ENCODE measurements at regions not wholly inside any gene's neighbourhood (a gene's known extent, or its start where the extent isn't known, plus 50 kb on each side); places are given as distances from the start of the nearest gene placed in this dataset.
"Not testable (repeated sequence)": the region's sequence is repeated elsewhere in the genome, so short reads cannot be mapped to it uniquely, and the experiment has no call there.

DNA sequence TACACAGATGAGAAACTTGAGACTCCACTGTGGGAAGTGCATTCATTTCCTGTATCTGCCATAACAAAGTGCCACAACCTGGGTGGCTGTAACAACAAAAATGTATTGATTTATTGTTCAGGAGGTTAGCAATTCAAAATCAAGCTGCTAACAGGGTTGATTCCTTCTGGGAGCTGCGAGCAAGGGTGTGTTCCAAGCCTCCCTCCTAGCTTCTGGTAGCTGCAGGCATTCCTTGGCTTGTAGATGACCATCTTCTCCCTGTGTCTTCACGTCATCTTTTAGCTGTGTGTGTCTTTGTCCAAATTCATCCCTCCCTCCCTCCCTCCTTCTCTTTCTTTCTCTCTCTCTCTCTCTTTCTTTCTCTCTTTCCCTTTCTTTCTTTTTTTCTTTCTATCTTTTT, 258.1 kb downstream of the MSX2 start:
- no peak for DNase-seq (ENCODE audit: low read depth)

DNA sequence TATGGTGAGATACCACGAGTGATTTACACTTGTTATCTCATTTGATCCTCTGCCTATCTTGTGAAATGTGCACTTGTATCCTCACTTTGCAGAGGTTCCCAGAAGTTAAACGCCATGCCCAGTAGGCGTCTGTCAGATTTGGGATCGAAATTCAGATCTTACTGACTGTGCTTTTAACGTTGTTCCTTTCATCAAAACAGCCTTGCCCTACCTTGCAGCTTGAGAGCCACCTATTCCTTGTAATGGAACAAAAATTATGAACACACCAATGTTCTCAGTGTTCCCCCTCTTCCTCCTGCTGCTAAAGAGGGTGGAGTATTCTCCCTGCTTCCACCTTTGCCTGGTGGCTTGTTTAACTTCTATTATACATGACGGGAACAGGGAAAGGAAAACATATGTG, 257.0 kb downstream of the MSX2 start:
- no peak for DNase-seq (ENCODE audit: low read depth)

DNA sequence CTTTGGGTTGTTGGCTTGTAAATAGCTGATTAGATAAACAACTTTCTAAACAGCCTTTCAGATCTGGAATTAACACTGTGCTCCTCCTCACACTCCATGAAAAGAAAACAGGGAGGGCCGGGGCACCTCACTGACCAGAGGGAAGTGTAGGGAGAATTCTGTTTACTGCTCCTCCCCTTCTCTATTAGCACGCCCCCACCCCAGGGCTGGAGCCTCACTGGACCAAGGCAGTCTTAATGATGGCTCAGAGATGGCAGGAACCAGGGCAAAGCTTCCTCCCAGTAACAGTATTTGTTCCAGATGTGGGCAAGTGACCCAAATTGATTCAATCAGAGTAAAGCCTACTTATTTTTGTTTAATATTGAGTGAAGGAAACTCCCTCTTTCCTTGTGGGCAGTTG, 256.6 kb downstream of the MSX2 start:
- no peak for DNase-seq (ENCODE audit: low read depth)

DNA sequence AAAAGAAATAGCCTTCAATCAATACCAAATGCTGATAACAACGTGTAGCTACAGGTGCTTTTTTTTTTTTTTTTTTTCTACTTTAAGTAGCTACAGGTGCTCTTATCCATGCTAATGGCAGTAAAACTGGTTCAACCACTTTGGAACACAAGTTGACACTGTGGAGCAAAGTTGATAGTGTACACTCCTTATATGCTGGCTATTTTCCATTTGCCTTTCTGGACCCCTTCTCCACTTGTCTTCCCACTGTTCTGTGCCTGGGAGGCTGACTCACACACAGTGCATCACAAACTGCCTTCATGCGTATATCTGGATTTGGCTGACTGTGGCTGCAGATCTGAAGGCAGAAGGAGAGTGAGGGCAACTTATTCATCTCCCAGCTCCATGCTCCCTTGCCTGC, 247.9 kb downstream of the MSX2 start:
- DNase-seq (ENCODE audit: low read depth) = no peak

DNA sequence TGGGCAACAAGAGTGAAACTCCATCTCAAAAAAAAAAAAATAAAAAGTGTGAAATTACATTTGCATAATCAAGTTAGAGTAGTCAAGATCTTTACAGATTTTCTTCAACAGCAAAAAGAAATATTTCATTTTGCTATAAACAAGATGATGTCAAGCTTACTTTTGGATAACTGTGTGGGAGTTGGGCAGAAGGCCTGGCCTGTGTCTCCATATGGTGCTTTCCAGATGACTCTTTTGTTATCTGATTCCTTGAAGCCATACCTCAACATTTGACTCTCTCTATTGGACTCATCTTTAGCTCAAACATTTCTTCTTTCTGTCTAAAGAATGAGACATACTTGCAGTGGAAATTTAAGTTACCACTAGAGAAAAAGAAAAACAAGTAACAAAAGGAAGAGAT, 246.8 kb downstream of the MSX2 start:
- no peak for DNase-seq (ENCODE audit: low read depth)

DNA sequence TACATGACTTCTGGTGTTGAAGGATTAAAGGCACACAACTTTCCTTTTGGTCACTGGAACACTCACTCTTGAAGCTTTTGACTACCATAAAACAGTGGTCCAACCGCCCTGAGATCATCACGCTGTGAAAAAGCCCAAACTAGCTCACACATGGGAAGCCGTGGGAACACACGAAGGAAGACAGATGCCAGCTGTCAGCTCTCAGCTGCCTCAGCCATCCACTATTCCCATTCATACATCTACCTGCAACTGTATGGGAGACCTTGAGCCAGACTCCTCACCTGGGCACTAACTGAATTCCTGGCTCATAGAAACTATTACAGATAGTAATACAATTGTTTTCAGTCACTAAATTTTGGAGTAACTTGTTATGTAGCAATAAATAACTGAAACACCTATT, 246.1 kb downstream of the MSX2 start:
- DNase-seq (ENCODE audit: low read depth) = no peak

DNA sequence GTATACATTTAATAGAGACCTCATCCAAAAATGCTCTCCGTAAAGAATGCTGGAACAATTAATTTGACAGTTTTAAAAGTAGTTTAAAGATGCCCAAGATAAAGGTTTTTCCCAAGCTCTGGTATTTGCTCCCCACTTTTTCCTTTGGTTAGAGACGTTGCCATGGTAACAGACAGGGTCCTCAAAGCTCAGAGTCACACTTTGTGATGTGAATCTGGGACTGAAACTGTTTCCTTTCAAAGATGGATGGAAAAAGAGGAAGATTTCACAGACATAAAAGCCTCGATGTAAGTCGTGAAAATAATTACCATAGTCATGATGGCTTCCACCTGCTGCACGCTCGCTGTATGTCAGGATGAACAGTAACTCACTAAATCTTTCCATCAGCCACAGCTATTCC, 229.5 kb downstream of the MSX2 start:
- DNase-seq (ENCODE audit: low read depth) = no peak

DNA sequence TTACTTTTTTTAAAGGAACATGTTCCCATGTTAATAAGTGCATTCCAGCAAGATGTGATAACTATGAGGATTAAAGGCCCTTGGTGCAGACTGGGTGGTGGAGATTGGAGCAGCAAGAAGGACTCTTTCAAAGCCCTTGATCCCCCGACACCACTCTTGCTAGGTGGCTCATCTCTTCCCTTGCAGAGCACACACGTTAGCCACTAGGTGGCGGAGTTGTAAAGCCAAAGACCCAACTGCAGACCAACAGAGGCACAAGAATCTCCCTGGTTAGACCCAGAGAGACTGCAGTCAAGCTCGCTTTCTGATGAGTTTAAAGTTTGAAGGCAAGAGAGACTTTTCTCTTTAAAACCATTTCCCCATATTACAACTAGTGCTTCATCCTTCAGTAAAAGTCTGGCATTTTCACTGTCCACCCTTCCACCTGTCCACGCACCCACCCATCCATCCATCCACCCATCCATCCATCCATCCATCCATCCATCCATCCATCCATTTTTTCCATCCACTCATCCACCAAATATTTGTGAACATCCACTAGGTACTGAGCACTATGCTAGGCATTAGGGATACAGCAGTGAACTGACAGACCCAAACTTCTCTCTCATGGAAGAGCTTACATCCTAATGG, 226.9 kb downstream of the MSX2 start:
- peak; percentile 15 for DNase-seq (ENCODE audit: low read depth)

DNA sequence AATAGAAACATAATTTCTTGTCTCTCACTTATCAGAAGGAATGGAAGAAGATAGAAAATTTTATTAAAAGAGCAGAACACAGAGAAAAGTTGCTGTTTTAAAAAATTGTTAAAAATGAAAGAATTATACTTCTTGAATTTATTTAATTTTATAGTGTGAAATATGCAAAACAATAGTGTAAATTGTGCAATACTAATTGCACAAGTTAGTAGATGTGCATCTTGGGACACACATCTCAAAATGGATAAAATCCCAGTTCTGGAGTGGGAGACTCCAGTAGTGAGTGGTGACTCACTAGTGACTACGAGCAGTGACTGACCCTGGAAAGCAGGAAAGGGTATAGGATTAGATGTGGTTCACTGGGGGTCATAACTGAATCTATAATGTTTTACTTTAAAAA, 223.2 kb downstream of the MSX2 start:
- no peak for DNase-seq (ENCODE audit: low read depth)

DNA sequence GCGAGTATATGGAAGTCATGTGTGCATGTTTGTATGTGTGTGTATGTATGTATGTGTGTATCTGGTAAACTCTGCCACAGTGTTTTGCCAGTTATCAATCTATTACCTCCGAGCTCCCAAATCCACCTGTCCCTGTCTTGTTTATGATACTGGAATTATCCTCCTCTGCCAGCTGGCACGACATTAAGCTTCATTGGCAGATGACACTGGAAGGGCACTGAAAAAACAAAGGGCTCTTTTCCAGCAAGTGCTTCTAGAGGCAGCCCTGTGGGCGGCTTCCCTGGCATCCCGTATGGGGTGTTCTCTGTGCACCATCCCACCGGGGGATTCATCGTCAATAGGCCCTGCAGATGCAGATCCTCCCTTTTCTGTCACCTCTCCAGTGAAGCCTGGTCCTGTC, 221.5 kb downstream of the MSX2 start:
- no peak for DNase-seq (ENCODE audit: low read depth)

DNA sequence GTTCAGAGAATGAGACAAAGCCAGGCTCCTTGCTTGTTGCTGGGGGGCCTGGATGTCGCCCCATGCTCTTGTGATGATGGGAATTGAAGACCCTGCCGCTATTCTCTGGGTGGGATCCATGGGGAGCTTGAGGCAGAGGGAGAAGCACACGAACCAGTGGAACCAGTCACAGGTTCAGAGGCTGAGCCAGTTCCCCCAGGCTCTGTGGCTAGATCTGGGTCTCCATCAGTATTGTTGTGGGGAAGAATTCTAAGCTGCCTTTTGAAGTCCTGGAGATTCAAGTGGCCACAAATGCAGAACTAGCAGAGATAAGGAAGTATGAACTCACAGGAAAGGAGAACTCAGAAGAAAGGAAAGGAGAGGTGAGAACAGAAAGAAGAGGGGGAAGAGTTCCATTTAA, 219.4 kb downstream of the MSX2 start:
- DNase-seq (ENCODE audit: low read depth) = no peak

DNA sequence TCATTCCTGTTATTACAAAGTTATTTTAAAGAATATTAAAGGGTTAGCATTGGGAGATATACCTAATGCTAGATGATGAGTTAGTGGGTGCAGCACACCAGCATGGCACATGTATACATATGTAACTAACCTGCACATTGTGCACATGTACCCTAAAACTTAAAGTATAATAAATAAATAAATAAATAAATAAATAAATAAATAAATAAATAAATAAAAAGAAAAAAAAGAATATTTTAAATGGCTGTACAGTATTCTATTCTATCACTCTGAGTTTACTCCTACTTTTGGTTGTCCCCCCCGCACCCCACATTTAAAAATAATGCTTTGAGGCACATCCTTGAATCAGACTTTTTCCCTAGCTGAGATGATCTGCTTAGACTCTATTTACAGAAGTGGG, 218.6 kb downstream of the MSX2 start:
- DNase-seq (ENCODE audit: low read depth) = not testable (repeated sequence)

DNA sequence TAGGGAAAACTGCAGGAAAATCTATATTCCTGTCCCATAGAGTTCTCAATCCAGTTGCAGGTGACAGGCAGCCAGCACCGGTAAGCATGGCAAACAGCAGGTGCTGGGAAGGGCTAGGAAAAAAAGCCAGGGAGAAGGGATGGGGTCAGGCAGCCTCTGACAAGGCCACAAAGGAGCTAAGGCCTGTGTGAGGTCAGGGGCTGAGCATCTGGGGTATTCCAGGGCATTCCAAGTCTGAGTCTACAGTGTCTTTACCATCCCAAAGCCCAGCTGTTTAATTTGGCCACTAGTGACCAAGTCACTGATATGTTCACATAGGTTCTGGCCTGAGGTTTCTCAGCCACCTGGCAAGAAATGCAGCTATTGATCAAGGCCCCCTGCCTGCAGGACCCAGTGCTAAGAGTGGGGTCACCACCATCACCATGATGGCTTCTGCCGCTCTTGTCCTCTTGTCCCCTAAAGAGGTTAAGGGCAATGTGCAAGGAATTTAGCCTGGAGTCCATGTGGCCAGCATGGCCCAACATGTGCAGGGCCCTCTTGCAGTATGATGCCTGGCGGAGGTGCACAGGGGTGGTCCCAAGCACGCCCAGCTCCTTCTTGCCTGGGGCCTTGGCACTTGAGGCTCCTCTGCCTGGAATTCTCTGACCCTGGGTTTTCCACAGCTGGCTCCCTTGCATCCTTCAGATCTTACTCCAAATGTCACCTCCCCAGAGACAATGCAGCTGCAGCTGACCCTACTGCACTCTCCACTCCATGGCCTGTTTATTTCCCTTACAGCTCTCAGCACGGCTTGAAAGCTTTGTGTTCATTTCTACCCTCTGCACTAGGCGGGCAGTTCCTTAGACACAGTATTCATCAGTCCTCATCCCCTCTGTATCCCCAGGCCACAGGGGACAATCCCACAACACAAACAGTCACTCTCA, 213.1 kb downstream of the MSX2 start:
- DNase-seq (ENCODE audit: low read depth) = no peak

DNA sequence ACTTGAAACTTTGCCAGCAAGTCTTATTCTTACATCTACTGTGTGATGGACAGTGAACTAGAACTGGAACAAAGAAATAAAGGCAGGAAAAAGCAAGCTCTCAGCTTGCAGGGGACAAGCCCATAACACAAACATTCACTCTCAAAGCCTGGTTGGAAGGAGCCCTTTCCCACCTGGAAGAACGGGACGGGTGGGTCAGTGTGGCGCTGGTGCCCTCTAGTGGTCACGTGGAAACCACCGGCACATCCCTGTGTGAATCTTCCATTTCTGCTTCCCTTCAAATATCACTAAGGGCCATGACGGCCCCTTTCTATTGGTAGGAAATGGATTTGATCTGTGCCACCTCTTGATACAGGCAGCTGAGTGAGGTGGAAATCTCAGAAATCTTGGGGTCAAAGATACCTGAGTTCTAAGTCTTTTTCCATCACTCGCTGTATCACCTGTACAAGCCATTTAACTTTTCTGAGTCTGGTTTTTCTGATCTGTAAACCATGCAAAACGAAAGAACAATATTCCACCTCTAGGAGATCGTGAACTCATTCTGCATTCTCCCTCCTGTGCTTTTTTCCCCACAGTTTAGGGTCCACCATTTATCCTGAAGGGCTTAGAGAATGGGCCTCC, 211.6 kb downstream of the MSX2 start:
- peak; percentile 15 for DNase-seq (ENCODE audit: low read depth)

DNA sequence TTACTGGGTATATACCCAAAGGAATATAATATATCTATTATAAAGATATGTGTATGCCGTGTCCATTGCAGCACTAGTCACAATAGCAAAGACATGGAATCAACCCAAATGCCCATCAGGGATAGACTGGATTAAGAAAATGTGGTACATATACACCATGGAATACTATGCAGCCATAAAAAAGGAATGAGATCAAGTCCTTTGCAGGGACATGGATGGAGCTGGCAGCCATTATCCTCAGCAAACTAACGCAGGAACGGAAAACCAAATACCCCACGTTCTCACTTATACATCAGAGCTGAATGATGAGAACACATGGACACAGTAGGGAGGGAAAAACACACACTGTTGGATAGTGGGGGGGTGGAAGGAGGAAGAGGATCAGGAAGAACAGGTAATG, 206.7 kb downstream of the MSX2 start:
- DNase-seq (ENCODE audit: low read depth) = not testable (repeated sequence)

DNA sequence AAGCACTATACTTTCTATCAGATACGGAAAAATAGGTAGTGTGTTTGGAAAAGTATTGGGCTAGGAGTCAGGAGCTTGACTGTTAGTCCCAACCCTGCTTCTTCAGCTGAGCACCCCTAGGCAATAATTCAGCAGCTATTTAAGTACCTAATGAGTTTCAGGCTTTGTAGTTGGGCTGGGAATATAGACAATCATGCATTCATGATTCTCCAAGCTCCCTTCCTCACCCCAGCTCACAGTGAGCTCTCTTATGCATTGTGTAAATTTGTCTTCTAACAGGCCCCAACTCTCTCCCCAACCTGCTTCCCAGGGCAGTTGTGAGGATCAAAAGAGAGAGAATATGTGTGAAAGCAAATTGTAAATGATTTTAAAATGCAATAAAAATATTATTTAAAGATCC, 201.2 kb downstream of the MSX2 start:
- no peak for DNase-seq (ENCODE audit: low read depth)

DNA sequence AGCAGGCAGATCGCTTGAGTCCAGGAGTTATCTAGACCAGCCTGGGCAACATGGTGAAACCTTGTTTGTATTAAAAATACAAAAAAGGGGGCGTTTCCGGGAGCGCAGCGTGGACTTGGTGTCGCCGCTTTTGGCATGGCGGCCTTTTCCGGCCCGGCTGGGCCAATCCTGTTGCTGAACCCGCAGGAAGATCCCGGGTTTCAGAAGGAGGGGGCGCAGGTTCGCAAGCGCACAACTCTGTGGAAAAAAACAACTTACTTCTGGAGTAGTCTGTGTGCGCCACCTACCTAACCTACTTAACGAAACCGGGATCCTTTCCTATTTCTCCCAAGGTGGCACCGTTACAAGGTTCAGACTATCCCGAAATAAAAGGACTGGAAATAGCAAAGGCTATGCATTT, 198.6 kb downstream of the MSX2 start:
- DNase-seq (ENCODE audit: low read depth) = no peak

DNA sequence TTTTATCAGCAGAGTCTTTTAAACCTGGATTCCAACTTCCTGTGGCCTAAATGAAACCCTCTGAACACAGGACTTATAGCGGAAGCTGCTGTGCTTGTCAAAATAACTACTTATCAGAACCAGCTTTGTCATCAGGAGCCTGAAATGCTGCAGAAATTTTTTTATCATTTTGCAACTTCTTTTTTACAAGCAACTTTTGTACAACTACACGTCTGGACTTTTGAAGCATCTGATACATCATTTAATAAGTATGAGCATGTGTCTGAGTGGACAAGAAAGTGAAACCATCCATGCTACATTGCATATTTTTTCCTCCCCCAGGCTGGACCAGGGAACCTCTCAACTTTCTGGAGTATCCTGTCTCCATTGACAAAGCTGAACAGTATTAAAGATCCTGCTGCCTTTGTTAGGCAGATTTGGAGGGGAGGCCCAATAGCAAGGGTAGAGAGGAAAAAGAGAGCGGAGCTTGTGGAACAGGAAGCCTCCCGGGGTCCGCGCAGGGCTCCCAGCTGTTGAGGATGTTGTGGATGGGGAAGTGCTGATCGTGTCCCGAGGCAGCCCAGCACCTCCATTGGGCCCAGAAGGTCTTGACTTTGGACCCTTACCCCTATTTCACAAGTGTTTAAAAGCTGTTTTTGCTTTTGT, 196.6 kb downstream of the MSX2 start:
- no peak for DNase-seq (ENCODE audit: low read depth)

DNA sequence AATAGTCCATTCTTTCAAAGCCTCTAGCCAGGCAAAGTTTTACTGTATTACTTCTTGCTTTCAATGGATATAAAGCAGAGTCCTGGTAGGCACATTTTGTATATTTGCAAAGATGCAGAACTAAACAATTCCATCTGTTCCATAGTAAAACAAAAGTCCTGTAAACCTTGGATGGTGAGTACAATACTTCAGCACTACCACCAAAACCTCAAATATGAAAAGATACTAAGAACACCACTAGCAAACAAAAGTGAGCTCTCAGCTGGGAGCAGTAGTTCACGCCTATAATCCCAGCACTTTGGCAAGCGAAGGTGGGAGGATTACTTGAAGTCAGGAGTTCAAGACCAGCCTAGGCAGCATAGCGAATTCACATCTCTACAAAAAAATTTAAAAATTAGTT, 195.0 kb downstream of the MSX2 start:
- DNase-seq (ENCODE audit: low read depth) = no peak

DNA sequence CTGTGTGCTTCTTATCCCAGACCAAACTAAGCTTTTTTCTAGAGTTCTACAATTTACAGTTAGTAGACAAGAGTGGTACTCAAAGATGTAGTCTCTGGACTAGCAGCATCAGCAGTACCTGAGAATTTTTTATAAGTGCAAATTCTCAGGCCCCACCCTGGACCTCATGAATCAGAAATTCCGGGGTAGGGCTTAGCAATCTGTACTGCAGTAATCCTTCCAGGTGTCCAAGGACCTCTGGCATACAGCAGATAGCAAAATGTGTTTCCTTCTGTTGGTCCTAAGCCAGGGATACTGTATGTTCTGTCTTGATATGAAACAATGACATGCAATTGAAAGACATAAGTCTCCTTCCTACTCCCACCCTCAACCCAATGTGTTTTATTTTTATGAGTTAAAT, 194.3 kb downstream of the MSX2 start:
- DNase-seq (ENCODE audit: low read depth) = no peak

DNA sequence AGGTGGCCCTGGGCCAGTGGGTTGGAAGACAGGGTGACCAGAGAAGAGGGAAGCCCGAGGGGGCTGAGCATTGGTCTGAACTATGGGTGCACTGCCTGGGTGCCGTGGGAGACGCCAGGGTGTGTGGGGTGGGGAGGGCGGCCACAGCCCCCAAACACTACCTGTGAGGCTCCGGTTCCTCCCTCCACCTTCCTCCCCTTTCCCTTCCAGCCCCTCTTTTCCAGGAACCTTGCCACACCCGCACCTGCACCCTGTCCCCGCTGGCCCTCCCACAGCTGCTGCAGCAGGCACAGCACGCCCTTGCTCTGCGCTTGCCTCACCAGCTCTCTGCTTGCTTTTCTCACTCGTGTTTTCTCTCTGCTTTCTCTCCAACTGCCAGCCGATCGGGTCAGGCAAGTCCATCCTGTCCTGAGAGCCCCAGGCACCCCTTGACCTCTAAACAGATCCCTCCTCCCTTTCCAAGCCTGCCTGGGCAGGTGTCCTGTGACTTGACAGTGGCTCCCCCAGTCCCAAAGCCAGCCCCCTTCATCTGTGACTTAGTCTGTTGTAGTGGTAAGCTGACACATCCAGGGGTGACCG, 193.7 kb downstream of the MSX2 start:
- no peak for DNase-seq (ENCODE audit: low read depth)

DNA sequence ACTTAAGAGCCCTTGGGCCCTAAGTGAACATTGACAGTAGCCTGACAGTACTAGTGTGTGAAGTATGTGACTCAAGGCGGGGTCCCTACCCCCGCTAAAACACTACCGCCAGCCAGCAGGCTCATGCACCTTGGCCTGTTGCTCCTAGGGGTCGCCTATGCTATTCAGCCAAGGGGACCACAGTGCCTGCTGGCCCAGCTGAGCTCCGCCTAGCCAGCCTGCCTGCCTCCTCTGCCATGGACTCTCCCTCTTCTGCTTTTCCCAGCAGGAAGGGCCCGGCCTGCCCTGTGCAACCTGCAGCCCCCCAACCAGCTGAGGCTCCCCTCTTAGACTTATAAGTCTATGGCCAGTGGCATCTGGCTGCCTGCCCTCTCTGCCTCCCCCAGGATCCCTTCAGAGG, 193.1 kb downstream of the MSX2 start:
- not testable (repeated sequence) for DNase-seq (ENCODE audit: low read depth)
